ENCODE measurements at regions not wholly inside any gene's neighbourhood (a gene's known extent, or its start where the extent isn't known, plus 50 kb on each side); places are given as distances from the start of the nearest gene placed in this dataset.

GRCh38 chr13:55714120-55714519 is 1426.6 kb upstream of the PRR20A start:
- Mint-ChIP-seq H3K27ac (ENCODE audit: unreplicated experiment) (no peak overlapping the region), H3K36me3 (ENCODE audit: low read depth) (no peaks in the 10 kb centered on the region), H3K9me3 (peaks cover 11% of the 10 kb centered on the region), H3K4me3 (no peak overlapping the region), H3K27me3 (ENCODE audit: low read depth) (no peaks in the 10 kb centered on the region), H3K4me1 (no peaks in the 10 kb centered on the region)
- DNase-seq (ENCODE audit: low read depth, low spot score): no peak
- no peak for TF ChIP-seq CTCF (conservative IDR thresholded peaks at IDR 0.05)

- no peaks in the 10 kb centered on the region for H3K27me3 Mint-ChIP-seq (ENCODE audit: low read depth)
- no peak overlapping the region for H3K27ac Mint-ChIP-seq (ENCODE audit: unreplicated experiment)
- no peak for TF ChIP-seq CTCF (conservative IDR thresholded peaks at IDR 0.05)
- DNase-seq (ENCODE audit: low read depth, low spot score): no peak
- no peaks in the 10 kb centered on the region for H3K9me3 Mint-ChIP-seq
- no peaks in the 10 kb centered on the region for H3K4me1 Mint-ChIP-seq
- H3K4me3 Mint-ChIP-seq: no peak overlapping the region
- H3K36me3 Mint-ChIP-seq (ENCODE audit: low read depth): no peaks in the 10 kb centered on the region
Observed at GRCh38 chr13:55727683-55728082, 1413.0 kb upstream of the PRR20A start.

- no peak for TF ChIP-seq CTCF (conservative IDR thresholded peaks at IDR 0.05)
- Mint-ChIP-seq H3K27ac (ENCODE audit: unreplicated experiment) (no peak overlapping the region), H3K9me3 (no peaks in the 10 kb centered on the region)
Observed at GRCh38 chr13:55728247-55728646, 1412.5 kb upstream of the PRR20A start.

GRCh38 chr13:55745828-55746227 is 1394.9 kb upstream of the PRR20A start:
- no peak overlapping the region for H3K4me3 Mint-ChIP-seq
- no peaks in the 10 kb centered on the region for H3K4me1 Mint-ChIP-seq
- no peak for DNase-seq (ENCODE audit: low read depth, low spot score)
- H3K9me3 Mint-ChIP-seq: no peaks in the 10 kb centered on the region
- TF ChIP-seq CTCF (conservative IDR thresholded peaks at IDR 0.05): no peak
- no peaks in the 10 kb centered on the region for H3K27me3 Mint-ChIP-seq (ENCODE audit: low read depth)
- no peaks in the 10 kb centered on the region for H3K36me3 Mint-ChIP-seq (ENCODE audit: low read depth)
- H3K27ac Mint-ChIP-seq (ENCODE audit: unreplicated experiment): no peak overlapping the region

More at GRCh38 chr13:55728247-55728646, 1412.5 kb upstream of the PRR20A start:
- no peak for DNase-seq (ENCODE audit: low read depth, low spot score)
- no peaks in the 10 kb centered on the region for H3K4me1 Mint-ChIP-seq
- no peaks in the 10 kb centered on the region for H3K36me3 Mint-ChIP-seq (ENCODE audit: low read depth)
- H3K27me3 Mint-ChIP-seq (ENCODE audit: low read depth): no peaks in the 10 kb centered on the region
- no peak overlapping the region for H3K4me3 Mint-ChIP-seq

- no peak for TF ChIP-seq CTCF (conservative IDR thresholded peaks at IDR 0.05)
- no peaks in the 10 kb centered on the region for H3K9me3 Mint-ChIP-seq
- no peaks in the 10 kb centered on the region for H3K36me3 Mint-ChIP-seq (ENCODE audit: low read depth)
- DNase-seq (ENCODE audit: low read depth, low spot score): no peak
- no peak overlapping the region for H3K27ac Mint-ChIP-seq (ENCODE audit: unreplicated experiment)
- no peaks in the 10 kb centered on the region for H3K4me1 Mint-ChIP-seq
- H3K27me3 Mint-ChIP-seq (ENCODE audit: low read depth): no peaks in the 10 kb centered on the region
- H3K4me3 Mint-ChIP-seq: no peak overlapping the region
Observed at GRCh38 chr13:55761986-55762385, 1378.7 kb upstream of the PRR20A start.

- Mint-ChIP-seq H3K27ac (ENCODE audit: unreplicated experiment) (no peak overlapping the region), H3K4me3 (no peak overlapping the region), H3K4me1 (no peaks in the 10 kb centered on the region), H3K36me3 (ENCODE audit: low read depth) (no peaks in the 10 kb centered on the region), H3K27me3 (ENCODE audit: low read depth) (no peaks in the 10 kb centered on the region), H3K9me3 (no peaks in the 10 kb centered on the region)
- no peak for DNase-seq (ENCODE audit: low read depth, low spot score)
- no peak for TF ChIP-seq CTCF (conservative IDR thresholded peaks at IDR 0.05)
Observed at GRCh38 chr13:55777612-55778011, 1363.1 kb upstream of the PRR20A start.

Data from neural crest cell (in vitro differentiated cells).